ENCODE measurements at regions not wholly inside any gene's neighbourhood (a gene's known extent, or its start where the extent isn't known, plus 50 kb on each side); places are given as distances from the start of the nearest gene placed in this dataset.

DNA sequence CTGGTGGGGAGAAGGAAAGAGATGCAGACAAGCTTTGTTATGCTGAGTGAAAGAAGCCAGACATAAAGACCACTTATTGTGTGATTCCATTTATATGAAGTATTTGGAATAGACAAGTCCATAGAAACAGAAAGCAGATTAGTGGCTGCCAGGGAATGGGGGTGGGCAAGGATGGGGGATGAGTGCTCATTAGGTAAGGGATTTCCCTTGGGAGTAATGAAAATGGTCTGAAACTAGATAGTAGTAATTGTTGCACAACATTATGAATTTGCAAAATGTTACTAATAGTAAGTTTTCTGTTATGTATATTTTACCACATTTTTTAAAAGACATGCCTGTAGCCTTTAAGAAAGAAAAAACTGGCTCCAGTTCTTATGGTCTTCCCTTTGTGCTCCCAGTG lies 154.9 kb downstream of the LNPK start:
- TF ChIP-seq ARNTL (CRISPR knock-in tag; IDR thresholded peaks at IDR 0.05; ENCODE audit: borderline replicate concordance, low read depth) (no peak), PPARA (CRISPR knock-in tag; IDR thresholded peaks at IDR 0.05; ENCODE audit: borderline replicate concordance) (no peak), SNAI2 (CRISPR knock-in tag; IDR thresholded peaks at IDR 0.05) (no peak), ISL1 (CRISPR knock-in tag; IDR thresholded peaks at IDR 0.05) (no peak), TCF4 (CRISPR knock-in tag; IDR thresholded peaks at IDR 0.05; ENCODE audit: borderline replicate concordance) (no peak), ZNF70 (CRISPR knock-in tag; IDR thresholded peaks at IDR 0.05) (no peak), ZFP3 (CRISPR knock-in tag; IDR thresholded peaks at IDR 0.05) (no peak), TOX (CRISPR knock-in tag; IDR thresholded peaks at IDR 0.05; ENCODE audit: borderline replicate concordance) (no peak)
- TF ChIP-seq, protein P1, sequence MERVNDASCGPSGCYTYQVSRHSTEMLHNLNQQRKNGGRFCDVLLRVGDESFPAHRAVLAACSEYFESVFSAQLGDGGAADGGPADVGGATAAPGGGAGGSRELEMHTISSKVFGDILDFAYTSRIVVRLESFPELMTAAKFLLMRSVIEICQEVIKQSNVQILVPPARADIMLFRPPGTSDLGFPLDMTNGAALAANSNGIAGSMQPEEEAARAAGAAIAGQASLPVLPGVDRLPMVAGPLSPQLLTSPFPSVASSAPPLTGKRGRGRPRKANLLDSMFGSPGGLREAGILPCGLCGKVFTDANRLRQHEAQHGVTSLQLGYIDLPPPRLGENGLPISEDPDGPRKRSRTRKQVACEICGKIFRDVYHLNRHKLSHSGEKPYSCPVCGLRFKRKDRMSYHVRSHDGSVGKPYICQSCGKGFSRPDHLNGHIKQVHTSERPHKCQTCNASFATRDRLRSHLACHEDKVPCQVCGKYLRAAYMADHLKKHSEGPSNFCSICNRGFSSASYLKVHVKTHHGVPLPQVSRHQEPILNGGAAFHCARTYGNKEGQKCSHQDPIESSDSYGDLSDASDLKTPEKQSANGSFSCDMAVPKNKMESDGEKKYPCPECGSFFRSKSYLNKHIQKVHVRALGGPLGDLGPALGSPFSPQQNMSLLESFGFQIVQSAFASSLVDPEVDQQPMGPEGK (CRISPR knock-in tag; IDR thresholded peaks at IDR 0.05; ENCODE audit: borderline replicate concordance) = no peak
- TF ChIP-seq, protein P2, sequence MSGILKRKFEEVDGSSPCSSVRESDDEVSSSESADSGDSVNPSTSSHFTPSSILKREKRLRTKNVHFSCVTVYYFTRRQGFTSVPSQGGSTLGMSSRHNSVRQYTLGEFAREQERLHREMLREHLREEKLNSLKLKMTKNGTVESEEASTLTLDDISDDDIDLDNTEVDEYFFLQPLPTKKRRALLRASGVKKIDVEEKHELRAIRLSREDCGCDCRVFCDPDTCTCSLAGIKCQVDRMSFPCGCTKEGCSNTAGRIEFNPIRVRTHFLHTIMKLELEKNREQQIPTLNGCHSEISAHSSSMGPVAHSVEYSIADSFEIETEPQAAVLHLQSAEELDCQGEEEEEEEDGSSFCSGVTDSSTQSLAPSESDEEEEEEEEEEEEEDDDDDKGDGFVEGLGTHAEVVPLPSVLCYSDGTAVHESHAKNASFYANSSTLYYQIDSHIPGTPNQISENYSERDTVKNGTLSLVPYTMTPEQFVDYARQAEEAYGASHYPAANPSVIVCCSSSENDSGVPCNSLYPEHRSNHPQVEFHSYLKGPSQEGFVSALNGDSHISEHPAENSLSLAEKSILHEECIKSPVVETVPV (CRISPR knock-in tag; IDR thresholded peaks at IDR 0.05) = no peak
- TF ChIP-seq, protein P3, sequence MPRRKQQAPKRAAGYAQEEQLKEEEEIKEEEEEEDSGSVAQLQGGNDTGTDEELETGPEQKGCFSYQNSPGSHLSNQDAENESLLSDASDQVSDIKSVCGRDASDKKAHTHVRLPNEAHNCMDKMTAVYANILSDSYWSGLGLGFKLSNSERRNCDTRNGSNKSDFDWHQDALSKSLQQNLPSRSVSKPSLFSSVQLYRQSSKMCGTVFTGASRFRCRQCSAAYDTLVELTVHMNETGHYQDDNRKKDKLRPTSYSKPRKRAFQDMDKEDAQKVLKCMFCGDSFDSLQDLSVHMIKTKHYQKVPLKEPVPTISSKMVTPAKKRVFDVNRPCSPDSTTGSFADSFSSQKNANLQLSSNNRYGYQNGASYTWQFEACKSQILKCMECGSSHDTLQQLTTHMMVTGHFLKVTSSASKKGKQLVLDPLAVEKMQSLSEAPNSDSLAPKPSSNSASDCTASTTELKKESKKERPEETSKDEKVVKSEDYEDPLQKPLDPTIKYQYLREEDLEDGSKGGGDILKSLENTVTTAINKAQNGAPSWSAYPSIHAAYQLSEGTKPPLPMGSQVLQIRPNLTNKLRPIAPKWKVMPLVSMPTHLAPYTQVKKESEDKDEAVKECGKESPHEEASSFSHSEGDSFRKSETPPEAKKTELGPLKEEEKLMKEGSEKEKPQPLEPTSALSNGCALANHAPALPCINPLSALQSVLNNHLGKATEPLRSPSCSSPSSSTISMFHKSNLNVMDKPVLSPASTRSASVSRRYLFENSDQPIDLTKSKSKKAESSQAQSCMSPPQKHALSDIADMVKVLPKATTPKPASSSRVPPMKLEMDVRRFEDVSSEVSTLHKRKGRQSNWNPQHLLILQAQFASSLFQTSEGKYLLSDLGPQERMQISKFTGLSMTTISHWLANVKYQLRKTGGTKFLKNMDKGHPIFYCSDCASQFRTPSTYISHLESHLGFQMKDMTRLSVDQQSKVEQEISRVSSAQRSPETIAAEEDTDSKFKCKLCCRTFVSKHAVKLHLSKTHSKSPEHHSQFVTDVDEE (CRISPR knock-in tag; IDR thresholded peaks at IDR 0.05) = no peak
- TF ChIP-seq, protein P4, sequence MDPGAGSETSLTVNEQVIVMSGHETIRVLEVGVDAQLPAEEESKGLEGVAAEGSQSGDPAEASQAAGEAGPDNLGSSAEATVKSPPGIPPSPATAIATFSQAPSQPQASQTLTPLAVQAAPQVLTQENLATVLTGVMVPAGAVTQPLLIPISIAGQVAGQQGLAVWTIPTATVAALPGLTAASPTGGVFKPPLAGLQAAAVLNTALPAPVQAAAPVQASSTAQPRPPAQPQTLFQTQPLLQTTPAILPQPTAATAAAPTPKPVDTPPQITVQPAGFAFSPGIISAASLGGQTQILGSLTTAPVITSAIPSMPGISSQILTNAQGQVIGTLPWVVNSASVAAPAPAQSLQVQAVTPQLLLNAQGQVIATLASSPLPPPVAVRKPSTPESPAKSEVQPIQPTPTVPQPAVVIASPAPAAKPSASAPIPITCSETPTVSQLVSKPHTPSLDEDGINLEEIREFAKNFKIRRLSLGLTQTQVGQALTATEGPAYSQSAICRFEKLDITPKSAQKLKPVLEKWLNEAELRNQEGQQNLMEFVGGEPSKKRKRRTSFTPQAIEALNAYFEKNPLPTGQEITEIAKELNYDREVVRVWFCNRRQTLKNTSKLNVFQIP (CRISPR knock-in tag; IDR thresholded peaks at IDR 0.05; ENCODE audit: borderline replicate concordance, low read depth) = no peak
